NK-92 treated with Interleukin-12 subunit alpha and Interleukin-12 subunit beta, amount 100 ng/mL, for 24 hours (cell line): ENCODE measurements at regions not wholly inside any gene's neighbourhood (a gene's known extent, or its start where the extent isn't known, plus 50 kb on each side); places are given as distances from the start of the nearest gene placed in this dataset.
"Not testable (repeated sequence)": the region's sequence is repeated elsewhere in the genome, so short reads cannot be mapped to it uniquely, and the experiment has no call there.

ENCODE experiments used
- DNase-seq: peaks from one replicate; lab custom pipeline; 2025; lab: John Stamatoyannopoulos, UW

DNA sequence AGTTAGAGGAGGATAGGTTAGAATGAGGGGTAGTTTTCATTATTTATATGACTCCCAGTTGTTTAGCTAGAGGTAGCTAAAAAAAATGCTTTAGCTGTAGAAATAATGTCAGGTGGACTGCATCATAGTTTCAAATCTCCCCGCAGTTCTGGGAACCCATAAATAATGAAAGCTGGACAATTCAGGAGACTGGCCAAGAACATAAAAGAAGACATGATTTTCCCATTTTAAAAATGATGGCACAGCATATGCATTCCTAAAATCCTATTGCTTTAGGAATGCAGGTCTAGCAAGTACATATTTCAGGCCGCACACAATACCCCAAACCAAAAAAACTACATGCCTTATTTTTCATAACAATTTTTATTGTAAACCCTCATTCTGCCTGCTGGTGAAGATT is 143.3 kb downstream of the CTH start:
- DNase-seq, result no peak

DNA sequence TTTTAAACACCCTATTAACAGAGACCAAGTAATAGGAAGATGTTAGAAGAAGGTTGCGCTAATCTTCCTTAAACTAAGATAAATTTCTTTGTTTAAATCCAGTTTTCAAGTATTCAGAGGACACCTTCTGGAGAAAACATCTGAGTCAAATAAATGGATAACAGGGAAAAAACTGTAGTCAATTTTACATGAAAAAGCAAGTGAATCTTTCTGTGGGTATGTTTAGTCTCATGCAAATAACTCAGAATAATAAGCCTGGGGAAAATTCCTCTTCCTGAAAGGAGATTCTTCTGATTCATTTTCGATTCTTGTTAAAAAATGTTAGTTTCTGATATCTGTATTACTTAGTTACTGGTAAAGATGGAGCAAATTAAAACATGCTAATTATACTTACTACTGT is 145.5 kb downstream of the CTH start:
- DNase-seq, result no peak

DNA sequence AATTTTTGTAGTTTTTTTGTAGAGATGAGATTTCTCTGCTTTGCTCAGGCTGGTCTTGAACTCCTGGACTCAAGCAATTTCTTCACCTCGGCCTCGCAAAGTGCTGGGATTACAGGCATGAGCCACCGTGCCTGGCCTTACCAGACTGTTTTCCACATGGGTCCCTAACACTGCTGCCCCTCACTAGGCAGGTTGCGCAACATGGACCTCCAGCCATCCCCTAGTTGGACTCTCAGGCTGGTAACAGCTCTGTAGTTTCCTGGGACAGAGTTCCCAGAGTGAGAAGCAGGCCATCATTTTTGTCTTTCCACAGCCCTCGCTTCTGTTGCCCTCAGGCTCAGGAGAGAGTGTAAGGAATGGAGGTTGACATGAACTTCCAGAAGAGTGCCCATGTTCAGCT is 156.1 kb downstream of the CTH start:
- DNase-seq, result no peak

DNA sequence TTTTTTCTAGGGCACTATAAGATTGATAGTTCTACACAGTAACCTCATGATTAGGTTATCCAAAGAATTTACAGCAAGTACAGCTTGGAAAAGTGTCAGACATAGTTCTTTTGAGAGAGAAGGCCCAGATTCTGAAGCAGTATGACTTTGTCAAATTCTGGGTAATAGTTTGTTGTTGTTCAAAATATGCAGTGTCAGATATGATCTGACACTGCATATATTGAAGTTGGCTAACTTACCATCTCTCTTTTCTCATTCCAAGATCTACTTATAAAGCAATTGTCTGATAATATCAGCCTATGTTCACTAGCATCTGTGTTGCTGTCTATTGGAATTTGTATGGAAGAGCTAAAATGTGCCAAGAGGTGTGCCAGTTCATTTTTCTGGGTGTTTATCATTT is 160.1 kb downstream of the CTH start:
- no peak for DNase-seq

DNA sequence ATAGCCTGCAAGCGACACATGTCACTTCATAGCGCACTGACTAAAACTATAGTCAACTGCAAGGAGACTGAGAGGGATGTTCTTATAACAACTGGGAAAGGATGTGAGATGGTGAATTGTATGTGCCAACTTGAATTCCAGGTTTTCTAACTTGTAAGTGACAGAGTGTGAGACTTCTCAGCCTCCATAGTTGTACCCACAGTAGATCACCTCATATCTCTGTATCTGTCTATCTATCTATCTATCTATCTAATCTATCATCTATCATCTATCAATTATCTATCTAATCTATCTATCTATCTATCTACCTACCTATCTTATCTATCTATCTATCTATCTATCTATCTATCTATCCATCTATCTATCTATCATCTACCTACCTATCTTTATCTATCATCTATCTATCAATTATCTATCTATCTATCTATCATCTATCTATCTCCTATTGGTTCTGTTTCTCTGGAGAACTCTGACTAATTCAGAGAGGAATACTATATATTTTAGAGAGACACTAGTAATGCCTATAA is 162.3 kb downstream of the CTH start:
- no peak for DNase-seq

DNA sequence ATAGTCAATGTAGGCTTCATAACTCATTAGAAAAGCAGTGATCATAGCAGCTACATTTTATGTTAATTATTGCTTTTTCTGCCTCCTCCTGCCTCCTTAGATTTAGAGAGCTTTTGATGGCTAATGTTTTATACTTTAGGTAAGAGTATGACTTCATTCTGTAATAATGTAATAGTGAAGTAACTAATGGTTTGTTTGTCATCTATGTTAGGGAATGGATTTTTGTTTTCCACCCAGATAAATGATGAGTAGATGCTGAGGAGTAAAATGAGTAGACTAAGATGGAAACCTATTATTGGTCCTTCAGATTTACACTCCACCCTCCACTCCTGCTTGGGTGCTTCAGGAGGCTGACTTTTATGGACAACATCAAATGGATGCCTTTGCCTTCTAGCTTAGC is 170.6 kb downstream of the CTH start:
- DNase-seq, result no peak

DNA sequence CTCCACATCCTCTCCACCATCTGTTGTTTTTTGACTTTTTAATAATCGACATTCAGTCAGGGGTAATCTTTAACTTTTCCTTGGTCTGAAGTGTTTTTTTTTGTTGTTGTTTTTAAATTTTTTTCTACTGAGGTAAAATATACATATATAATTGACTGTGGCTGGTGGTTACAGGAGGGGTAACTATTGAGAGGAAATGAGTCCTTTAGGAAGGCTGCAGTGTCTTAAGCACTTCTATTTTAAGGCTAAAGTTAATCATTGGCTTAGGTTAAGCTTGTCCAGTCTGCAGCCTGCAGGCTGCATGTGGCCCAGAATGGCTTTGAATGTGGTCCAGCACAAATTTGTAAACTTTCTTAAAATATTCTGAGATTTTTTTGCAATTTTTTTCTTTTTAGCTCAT is 172.5 kb downstream of the CTH start:
- DNase-seq, result no peak

DNA sequence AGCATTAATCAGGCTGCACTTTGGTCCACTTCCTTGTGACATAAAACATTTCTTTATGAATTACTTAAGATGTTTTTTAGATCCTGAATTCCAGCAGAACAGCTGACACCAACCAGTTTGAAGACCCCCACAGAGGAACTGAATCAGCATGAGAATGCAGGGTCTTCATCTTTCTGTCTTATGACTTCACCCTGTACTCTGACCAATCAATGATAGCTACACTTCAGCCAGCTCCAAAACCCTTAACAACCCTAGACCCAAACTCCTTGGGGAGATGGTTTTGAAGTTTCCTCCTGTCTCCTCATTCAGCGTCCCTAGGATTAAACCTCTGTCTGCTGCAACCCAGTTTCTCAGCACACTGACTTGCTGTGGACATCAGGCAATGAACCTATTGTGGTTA is 175.0 kb downstream of the CTH start:
- DNase-seq, result no peak

DNA sequence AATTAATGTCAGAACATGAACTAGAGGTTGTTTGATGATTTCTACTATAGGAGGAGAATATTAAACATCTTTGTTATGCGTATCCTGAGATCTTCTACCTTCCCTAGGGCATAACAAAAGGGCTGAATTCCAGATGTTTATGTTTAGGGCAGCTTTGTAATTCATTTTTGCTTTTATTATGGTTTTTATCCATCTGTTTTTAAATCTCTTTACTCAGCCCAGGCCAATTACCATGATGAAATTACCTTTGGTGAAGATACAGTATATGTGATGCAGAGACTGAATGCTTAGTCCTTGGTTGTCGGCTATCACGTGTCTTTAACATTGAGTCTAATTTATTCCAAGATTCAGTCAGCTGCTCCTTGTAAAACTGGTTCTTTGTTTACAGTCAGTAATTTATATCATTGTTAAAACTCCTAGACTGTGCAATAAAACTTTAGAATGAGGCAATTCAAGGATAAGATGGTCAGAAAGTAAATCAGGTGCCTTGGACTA is 176.9 kb downstream of the CTH start:
- DNase-seq, result no peak

DNA sequence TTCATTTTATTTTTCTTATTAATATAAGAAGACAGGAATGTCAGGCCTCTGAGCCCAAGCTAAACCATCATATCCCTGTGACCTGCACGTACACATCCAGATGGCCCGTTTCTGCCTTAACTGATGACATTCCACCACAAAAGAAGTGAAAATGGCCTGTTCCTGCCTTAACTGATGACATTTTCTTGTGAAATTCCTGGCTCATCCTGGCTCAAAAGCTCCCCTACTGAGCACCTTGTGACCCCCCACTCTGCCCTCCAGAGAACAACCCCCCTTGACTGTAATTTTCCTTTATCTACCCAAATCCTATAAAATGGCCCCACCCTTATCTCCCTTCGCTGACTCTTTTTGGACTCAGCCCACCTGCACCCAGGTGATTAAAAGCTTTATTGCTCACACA is 182.5 kb downstream of the CTH start:
- DNase-seq, result not testable (repeated sequence)

DNA sequence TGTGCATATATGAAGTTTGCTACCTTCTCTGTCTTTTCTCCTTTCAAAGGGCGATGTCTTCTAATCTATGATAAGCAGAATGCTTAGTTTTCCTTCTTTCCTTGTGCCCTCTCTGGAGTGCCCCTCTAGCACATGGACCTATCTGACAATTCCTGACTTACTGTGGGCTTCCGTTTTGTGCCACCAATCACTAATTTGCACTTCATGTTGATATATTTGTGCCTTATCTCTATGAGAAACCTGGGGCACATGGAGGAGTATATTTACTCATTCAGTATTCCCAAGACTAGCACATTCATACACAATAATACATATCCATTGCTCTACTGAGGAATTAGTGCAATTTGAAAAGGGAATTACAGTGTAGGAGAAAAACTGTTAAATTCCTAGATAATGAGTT is 197.7 kb downstream of the CTH start:
- DNase-seq, result no peak

DNA sequence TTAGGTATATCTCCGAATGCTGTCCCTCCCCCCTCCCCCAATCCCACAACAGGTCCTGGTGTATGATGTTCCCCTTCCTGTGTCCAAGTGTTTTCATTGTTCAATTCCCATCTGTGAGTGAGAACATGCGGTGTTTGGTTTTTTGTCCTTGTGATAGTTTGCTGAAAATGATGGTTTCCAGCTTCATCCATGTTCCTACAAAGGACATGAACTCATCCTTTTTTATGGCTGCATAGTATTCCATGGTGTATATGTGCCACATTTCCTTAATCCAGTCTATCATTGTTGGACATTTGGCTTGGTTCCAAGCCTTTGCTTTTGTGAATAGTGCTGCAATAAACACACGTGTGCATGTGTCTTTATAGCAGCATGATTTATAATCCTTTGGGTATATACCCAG is 199.1 kb downstream of the CTH start:
- DNase-seq, result not testable (repeated sequence)

DNA sequence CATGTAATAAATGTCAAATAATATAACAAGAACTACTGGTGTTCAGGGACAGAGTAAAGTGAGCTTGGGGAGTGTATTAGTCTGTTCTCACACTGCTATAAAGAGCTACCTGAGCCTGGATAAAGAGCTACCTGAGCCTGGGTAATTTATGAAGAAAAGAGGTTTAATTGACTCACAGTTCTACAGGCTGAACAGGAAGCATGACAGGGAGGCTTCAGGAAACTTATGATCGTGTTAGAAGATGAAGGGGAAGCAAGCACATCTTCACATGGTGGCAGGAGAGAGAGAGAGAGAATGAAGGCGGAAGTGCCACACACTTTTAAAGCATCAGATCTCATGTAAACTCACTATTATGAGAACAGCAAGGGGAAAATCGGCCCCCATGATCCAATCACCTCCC is 205.9 kb downstream of the CTH start:
- DNase-seq, result no peak

DNA sequence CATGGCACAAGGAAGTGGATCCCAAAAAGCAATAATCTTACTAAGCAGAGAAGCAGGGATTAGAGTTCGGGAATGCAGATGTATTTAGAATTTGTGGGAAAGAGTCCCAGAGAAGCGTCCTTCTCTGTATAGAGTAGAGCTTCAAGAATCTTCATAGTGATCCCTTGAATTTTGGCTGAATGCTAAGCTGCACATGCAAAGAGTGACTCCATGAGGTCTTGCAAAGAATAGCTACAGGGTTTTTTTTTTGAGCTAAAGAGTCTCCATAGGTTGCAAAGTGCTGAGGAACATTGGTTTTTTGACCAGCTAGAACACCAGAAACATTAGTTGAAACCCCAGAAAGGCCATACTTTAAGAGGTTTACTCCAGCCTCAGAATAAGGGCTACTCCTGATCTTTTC is 206.7 kb downstream of the CTH start:
- DNase-seq, result no peak

DNA sequence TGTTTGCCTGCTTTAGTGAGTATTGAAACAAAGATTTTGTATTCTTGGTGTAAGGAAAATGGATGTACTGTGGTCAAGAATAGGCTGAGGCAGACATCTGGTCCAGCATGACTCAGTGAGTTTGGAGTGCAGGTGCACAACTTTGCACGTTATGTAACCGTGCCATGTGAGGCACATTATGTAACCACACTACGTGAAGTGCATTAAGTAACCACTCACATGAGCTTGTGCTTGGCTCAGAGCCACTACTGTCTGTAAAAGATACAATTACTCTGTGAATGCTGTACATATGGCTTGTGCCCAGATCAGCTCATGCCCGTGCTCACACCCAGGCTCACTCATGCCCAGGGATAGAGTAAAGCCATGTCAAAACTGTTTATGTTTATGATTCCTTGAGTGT is 216.8 kb downstream of the CTH start:
- DNase-seq, result no peak

DNA sequence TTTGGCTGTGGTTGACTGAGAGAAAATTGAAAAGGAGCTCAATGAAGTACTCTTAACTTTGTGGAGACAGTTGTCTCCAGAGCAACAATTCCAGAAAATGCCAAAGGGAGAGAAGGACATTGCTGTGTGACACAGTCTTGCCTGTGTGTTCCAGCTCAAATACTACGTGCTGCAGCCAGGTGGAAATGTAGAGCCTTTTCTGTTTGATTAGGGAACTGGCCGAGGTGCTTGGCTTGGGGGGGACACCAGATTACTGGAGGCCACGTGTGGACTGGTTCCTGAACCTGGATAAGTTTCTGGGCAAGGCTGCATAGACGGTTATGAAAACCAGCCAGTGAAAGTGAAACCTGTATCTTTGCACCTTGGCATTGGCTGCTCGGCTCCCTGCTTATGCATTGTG is 217.9 kb downstream of the CTH start:
- DNase-seq, result no peak

DNA sequence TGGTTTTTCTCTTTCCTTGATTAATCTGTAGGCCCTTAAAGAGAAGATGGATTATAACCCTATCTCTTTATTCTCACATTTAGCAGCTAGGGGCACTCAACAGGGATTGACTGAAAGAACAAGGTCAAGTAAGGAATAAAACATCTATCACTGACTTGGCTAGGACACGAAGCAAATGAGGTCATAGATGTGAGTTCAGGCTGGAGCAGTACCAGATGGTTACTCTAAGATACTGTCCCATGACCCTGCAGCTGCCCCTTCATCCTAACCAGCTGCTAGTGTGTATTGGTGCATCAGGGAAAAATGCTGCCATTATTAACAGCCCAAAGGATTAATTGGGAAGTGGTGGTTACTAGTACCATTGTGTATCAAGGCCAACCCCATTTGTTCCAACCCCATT is 221.9 kb downstream of the CTH start:
- DNase-seq, result no peak

DNA sequence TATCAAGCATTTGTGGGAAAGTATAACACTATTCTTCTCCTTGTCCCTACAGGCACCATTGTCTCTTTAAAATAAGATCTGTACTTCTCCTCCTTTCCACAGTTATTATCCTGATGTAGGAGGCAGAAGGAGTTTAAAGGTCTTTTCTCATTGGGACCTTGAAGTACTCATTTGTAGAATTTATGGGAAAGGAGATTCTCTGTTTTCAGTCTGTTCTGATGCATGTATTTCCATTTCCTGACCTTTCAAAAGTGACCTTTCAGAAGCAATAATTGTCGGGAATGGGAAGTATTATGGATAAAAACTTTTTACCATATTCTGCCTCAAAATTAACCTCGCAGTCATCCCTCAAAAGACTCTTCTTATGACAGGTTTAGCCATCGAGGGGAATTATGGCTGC is 224.8 kb downstream of the CTH start:
- no peak for DNase-seq

DNA sequence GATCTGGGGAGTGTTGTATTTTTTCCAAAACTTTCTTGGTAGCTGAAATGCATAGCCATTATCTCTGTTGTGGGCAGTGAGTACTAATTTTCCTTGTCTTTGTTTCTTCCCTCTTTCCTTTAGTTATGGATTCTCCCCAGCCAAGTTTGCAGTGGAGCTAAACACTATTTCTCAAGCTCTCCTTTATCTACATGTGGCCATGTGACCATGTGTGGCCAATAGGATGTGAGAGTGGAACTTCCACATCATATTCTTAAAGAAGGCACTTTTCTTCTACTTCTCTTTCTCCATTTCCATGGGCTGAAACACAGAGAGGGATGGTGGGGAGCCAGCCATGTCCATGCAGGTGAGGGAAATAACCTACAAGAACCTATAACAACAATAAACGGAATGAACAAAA is 230.8 kb downstream of the CTH start:
- no peak for DNase-seq

DNA sequence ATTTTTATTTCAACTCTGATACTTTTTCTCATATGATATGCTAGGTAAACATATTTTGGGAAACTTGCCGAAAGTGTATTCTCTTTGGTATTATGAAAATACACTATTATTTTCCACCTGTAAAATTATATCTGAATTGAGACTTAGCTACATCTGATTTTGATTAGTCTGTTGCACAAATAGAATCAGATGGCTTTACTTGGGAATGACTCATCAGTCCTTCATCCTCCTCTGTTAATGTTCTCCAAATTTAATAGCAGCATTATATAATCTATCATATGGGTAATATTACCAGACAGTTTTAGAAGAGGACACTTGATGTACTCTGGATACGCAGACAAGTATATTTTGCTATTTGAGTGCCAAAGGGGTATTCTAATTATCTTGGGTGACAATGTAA is 245.3 kb downstream of the CTH start:
- no peak for DNase-seq

DNA sequence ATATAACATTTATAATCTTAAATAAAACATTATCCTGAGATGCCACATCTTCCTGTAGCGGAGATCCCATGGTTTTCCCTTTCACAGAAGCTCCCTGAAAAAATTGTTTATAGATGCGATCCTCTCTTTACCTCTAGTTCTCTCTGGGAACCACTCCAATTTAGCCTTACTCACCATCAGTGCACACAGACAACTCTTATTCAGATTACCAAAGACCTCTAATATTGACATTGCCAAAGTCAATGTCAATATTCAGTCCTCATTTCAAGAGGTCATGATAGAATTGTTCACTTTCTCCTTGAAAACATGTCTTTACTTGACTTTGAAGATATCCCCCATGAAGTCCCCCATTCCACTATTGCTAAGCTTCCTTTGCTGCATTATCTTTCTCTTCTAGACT is 248.8 kb downstream of the CTH start:
- DNase-seq, result no peak

DNA sequence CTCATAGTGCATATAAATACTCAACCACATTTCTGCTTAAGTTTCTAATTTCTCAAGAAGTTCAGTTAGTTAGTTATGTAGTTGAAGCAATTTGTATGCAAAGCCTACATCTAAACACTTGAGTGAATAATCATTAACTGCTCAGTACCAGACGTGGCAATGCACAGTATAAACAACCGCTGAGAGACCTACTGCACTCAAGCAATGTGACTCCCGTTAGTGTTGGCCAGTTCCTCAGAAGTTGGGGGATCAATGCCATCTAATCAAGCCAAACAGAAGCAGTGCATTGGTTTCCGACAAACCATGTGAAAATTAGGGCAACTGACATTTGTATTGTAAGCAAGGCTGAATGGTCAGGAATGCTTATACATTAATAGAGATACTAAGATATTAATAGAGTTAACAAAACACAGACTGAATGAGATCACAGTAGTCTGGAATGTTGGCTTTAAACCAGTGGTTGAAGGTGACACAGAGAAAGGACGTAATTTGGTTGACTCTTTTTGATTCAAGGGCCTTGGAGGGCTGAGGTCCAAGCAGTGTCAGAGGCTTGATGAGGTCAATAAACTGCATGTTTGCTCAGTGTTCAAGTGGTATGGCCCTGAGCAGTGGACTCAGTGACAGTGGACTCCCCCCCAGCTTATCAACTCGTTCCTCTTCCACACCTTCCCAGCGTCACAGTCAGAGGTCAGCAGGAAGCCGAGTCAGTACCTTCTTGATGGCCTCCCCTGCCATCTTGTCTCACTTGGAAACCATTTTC is 255.5 kb downstream of the CTH start:
- no peak for DNase-seq

DNA sequence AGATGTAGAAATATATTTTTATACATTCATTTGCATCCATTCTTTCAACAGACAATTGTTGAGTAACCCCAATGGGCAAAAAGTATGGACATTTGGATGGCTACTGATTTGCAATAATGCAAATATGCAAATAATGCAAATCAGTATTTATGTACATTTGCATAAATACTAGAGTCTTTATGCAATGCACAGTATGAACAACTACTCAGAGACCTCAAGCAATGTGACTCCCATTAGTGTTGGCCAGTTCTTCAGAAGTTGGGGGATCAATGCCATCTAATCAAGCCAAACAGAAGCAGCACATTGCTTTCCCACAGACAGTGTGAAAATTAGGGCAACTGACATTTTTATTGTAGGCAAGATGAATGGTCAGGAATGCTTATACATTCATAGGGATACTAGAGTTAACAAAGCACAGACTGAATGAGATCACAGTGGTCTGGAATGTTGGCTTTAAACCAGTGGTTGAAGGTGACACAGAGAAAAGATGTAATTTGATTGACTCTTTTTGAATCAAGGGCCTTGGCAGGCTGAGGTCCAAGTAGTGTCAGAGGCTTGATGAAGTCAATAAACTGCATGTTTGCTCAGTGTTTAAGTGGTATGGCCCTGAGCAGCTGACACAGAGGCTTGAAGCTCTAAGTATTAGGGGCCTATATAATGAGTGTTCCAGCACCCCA is 256.6 kb downstream of the CTH start:
- DNase-seq, result no peak

DNA sequence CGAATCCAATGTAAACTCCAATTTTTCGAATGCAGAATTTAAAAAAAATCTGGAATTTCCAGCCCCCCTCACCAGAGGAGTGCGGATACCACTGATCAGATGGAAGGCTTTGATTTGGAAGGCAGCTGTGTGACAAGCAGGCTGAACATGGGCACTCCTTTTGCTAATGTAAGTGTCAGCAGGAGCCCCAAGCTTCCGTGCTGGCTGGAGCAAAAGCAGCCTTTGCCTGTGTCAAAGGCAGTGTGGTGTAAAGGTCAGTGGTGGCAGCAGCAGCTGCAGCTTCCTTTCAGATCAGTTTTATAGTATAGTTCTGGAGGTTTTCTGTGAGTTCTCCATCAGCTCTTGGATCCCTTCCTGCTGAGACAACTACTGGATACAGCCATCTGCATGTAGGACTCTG is 259.9 kb downstream of the CTH start:
- DNase-seq, result no peak
